Breast epithelium (tissue), 3 donors: ENCODE measurements at regions not wholly inside any gene's neighbourhood (a gene's known extent, or its start where the extent isn't known, plus 50 kb on each side); places are given as distances from the start of the nearest gene placed in this dataset.

Experiments used
- CTCF ChIP-seq, 3 donors: fragments of 450-650 bp; IDR thresholded peaks; one replicate each; pipeline ENCODE4 v1.5.1; 2016 to 2017; ENCODE audit warnings: antibody characterized with exemption in 3 of 3, mild to moderate bottlenecking in 3 of 3, moderate library complexity in 3 of 3
- POLR2A ChIP-seq: fragments of 450-650 bp; IDR thresholded peaks from one replicate; pipeline ENCODE4 v1.6.1; 2016; ENCODE audit warnings: antibody characterized with exemption, mild to moderate bottlenecking, moderate library complexity
- POLR2AphosphoS5 ChIP-seq, 3 donors: sonication (generic); formaldehyde crosslinking; IDR thresholded peaks; one replicate each; pipeline ENCODE4 v1.6.1; 2017; ENCODE audit warnings: antibody characterized with exemption in 3 of 3

- no peak for TF ChIP-seq CTCF (IDR thresholded peaks at IDR 0.05)
- TF ChIP-seq POLR2AphosphoS5 (IDR thresholded peaks at IDR 0.05): no peak
- TF ChIP-seq POLR2A: no peak
Measured at GRCh38 chr9:118651511-118651910, 717.7 kb downstream of the BRINP1 start.
